CD4-positive, alpha-beta T cell (primary cell): ENCODE measurements at regions not wholly inside any gene's neighbourhood (a gene's known extent, or its start where the extent isn't known, plus 50 kb on each side); places are given as distances from the start of the nearest gene placed in this dataset.

Experiments
- ATAC-seq: fragments of 200-7000 bp; cut with Tn5 transposase; one replicate; pipeline ENCODE4 v1.10.0; 2022; ENCODE audit warnings: mild to moderate bottlenecking; ENCODE audit not compliant: poor library complexity
- CTCF ChIA-PET: fragments of 350-600 bp; sonication (Branson Sonifier 250); formaldehyde crosslinking; loops from one replicate; lab custom pipeline; 2021; ENCODE audit warnings: antibody characterized with exemption, inconsistent platforms; lab: Charles Lee
- POLR2A ChIA-PET: fragments of 350-600 bp; sonication (Branson Sonifier 250); formaldehyde crosslinking; loops from one replicate; lab custom pipeline; 2021; ENCODE audit warnings: antibody characterized with exemption, inconsistent platforms; lab: Charles Lee
- DNase-seq, 14 experiments: peaks; one replicate each; pipeline ENCODE4 v3.0.0-alpha.2; 2013 to 2020; ENCODE audit warnings: mixed read lengths in 2 of 14
- H3K27ac ChIP-seq, 2 donors: one replicate each; pipeline versions ENCODE4 v1.5.1 to v1.7.0; 2013; ENCODE audit warnings: low read length in 2 of 2, low read depth in 1 of 2, mild to moderate bottlenecking in 1 of 2
- H3K27me3 ChIP-seq, 2 experiments: 1 replicate in 1 of 2; 2 replicates in 1 of 2; pipeline versions ENCODE4 v1.6.1 to v1.7.0; 2013; ENCODE audit warnings: low read length in 2 of 2, control low read depth in 1 of 2, mild to moderate bottlenecking in 1 of 2, moderate library complexity in 1 of 2; ENCODE audit not compliant: insufficient read depth in 2 of 2, control insufficient read depth in 1 of 2
- H3K36me3 ChIP-seq: one replicate; pipeline ENCODE4 v1.6.1; 2013; ENCODE audit warnings: low read length, control low read depth; ENCODE audit not compliant: insufficient read depth
- H3K4me1 ChIP-seq: one replicate; pipeline ENCODE4 v1.6.1; 2013; ENCODE audit warnings: low read length, control low read depth; ENCODE audit not compliant: insufficient read depth
- H3K4me3 ChIP-seq: one replicate; pipeline ENCODE4 v1.5.1; 2013; ENCODE audit warnings: mild to moderate bottlenecking, low read length, moderate library complexity
- H3K9me3 ChIP-seq, 2 experiments: 1 replicate in 1 of 2; 2 replicates in 1 of 2; pipeline versions ENCODE4 v1.6.1 to v1.7.0; 2013; ENCODE audit warnings: low read length in 2 of 2, mild to moderate bottlenecking in 2 of 2, control low read depth in 1 of 2, moderate library complexity in 1 of 2; ENCODE audit not compliant: control insufficient read depth in 1 of 2, insufficient read depth in 1 of 2
- H3K27ac Mint-ChIP-seq: one replicate; pipeline ENCODE4 v1.8.0; 2020; ENCODE audit warnings: mixed read lengths
- H3K27me3 Mint-ChIP-seq: one replicate; pipeline ENCODE4 v1.8.0; 2021; ENCODE audit warnings: mixed read lengths
- H3K36me3 Mint-ChIP-seq: one replicate; pipeline ENCODE4 v1.8.0; 2021; ENCODE audit warnings: low read depth, mixed read lengths
- H3K4me1 Mint-ChIP-seq: one replicate; pipeline ENCODE4 v1.8.0; 2021; ENCODE audit warnings: low read depth, mixed read lengths
- H3K4me3 Mint-ChIP-seq: one replicate; pipeline ENCODE4 v1.8.0; 2020; ENCODE audit warnings: mild to moderate bottlenecking, mixed read lengths
- H3K9me3 Mint-ChIP-seq: one replicate; pipeline ENCODE4 v1.8.0; 2020; ENCODE audit warnings: mixed read lengths
- intact Hi-C, 2 experiments: fragments of 100-400 bp; cut with DNase I in 1 of 2; cut with micrococcal nuclease in 1 of 2; formaldehyde crosslinking; loops; one replicate each; pipeline versions ENCODE4 v1.15.1 to v1.9.0; 2023 to 2025; cut with DNase I, micrococcal nuclease
- TF ChIP-seq, protein P1 (sequence below): fragments of 200-600 bp; IDR thresholded peaks from one replicate; pipeline ENCODE4 v1.8.0; 2022; ENCODE audit warnings: antibody characterized with exemption, mild to moderate bottlenecking

GRCh38 chr10:111852801-111853200 is 330.8 kb downstream of the GPAM start:
- ATAC-seq, result no peak

GRCh38 chr10:111856631-111857030 is 326.9 kb downstream of the GPAM start:
- no peak overlapping the region for H3K27ac ChIP-seq
- no peak for DNase-seq
- H3K27me3 ChIP-seq, result no peaks in the 10 kb centered on the region
- POLR2A ChIA-PET, result no interaction called here
- ATAC-seq, result no peak
- no peak overlapping the region for H3K27ac Mint-ChIP-seq
- no peaks in the 10 kb centered on the region for H3K9me3 ChIP-seq
- H3K27me3 Mint-ChIP-seq, result no peaks in the 10 kb centered on the region
- H3K4me3 Mint-ChIP-seq, result no peak overlapping the region
- CTCF ChIA-PET, result no interaction called here
- H3K4me3 ChIP-seq, result no peak overlapping the region
- H3K36me3 ChIP-seq, result no peaks in the 10 kb centered on the region
- TF ChIP-seq, protein P1, sequence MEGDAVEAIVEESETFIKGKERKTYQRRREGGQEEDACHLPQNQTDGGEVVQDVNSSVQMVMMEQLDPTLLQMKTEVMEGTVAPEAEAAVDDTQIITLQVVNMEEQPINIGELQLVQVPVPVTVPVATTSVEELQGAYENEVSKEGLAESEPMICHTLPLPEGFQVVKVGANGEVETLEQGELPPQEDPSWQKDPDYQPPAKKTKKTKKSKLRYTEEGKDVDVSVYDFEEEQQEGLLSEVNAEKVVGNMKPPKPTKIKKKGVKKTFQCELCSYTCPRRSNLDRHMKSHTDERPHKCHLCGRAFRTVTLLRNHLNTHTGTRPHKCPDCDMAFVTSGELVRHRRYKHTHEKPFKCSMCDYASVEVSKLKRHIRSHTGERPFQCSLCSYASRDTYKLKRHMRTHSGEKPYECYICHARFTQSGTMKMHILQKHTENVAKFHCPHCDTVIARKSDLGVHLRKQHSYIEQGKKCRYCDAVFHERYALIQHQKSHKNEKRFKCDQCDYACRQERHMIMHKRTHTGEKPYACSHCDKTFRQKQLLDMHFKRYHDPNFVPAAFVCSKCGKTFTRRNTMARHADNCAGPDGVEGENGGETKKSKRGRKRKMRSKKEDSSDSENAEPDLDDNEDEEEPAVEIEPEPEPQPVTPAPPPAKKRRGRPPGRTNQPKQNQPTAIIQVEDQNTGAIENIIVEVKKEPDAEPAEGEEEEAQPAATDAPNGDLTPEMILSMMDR, result no peak
- no peaks in the 10 kb centered on the region for H3K4me1 ChIP-seq
- H3K4me1 Mint-ChIP-seq, result no peaks in the 10 kb centered on the region
- intact Hi-C loops, result no loop called here
- no peaks in the 10 kb centered on the region for H3K36me3 Mint-ChIP-seq
- H3K9me3 Mint-ChIP-seq, result no peaks in the 10 kb centered on the region

More at GRCh38 chr10:111852801-111853200, 330.8 kb downstream of the GPAM start:
- Mint-ChIP-seq H3K36me3 (no peaks in the 10 kb centered on the region), H3K27ac (no peak overlapping the region), H3K27me3 (no peaks in the 10 kb centered on the region), H3K4me3 (no peak overlapping the region), H3K4me1 (no peaks in the 10 kb centered on the region), H3K9me3 (no peaks in the 10 kb centered on the region)
- TF ChIP-seq, protein P1, result no peak
- Histone ChIP-seq H3K36me3 (no peaks in the 10 kb centered on the region), H3K4me1 (no peaks in the 10 kb centered on the region), H3K27me3 (no peaks in the 10 kb centered on the region), H3K9me3 (peaks cover 0 to 8% of the 10 kb centered on the region in 2 experiments), H3K4me3 (no peak overlapping the region), H3K27ac (no peak overlapping the region)
- intact Hi-C loops, result no loop called here
- POLR2A ChIA-PET, result no interaction called here
- CTCF ChIA-PET, result no interaction called here
- no peak for DNase-seq

- peaks cover 0 to 5% of the 10 kb centered on the region in 2 experiments for H3K9me3 ChIP-seq
- intact Hi-C loops, result no loop called here
- H3K27me3 ChIP-seq, result no peaks in the 10 kb centered on the region
- no peaks in the 10 kb centered on the region for H3K9me3 Mint-ChIP-seq
- H3K4me1 Mint-ChIP-seq, result no peaks in the 10 kb centered on the region
- no peaks in the 10 kb centered on the region for H3K36me3 Mint-ChIP-seq
- H3K4me1 ChIP-seq, result no peaks in the 10 kb centered on the region
- no peaks in the 10 kb centered on the region for H3K36me3 ChIP-seq
- H3K27me3 Mint-ChIP-seq, result no peaks in the 10 kb centered on the region
- TF ChIP-seq, protein P1, result no peak
- ChIA-PET CTCF (no interaction called here), POLR2A (no interaction called here)
- H3K27ac Mint-ChIP-seq, result no peak overlapping the region
- no peak overlapping the region for H3K4me3 Mint-ChIP-seq
- H3K27ac ChIP-seq, result no peak overlapping the region
- DNase-seq (no peak), ATAC-seq (no peak)
- H3K4me3 ChIP-seq, result no peak overlapping the region
Observed at GRCh38 chr10:111865550-111865949, 318.0 kb downstream of the GPAM start.
